RCC 7860 (cell line): ENCODE measurements at regions not wholly inside any gene's neighbourhood (a gene's known extent, or its start where the extent isn't known, plus 50 kb on each side); places are given as distances from the start of the nearest gene placed in this dataset.
A peak's percentile ranks its signal among the peaks of the same experiment; 100 is the strongest.
"Not testable (repeated sequence)": the region's sequence is repeated elsewhere in the genome, so short reads cannot be mapped to it uniquely, and the experiment has no call there.

Source experiments
- DNase-seq: peaks from one replicate; pipeline ENCODE4 v3.0.0-alpha.2; 2015; ENCODE audit warnings: low spot score
- FAIRE-seq: peaks from 2 replicates; lab custom pipeline; 2012; peaks lifted over from hg19 to GRCh38; lab: Jason Lieb, UNC

DNA sequence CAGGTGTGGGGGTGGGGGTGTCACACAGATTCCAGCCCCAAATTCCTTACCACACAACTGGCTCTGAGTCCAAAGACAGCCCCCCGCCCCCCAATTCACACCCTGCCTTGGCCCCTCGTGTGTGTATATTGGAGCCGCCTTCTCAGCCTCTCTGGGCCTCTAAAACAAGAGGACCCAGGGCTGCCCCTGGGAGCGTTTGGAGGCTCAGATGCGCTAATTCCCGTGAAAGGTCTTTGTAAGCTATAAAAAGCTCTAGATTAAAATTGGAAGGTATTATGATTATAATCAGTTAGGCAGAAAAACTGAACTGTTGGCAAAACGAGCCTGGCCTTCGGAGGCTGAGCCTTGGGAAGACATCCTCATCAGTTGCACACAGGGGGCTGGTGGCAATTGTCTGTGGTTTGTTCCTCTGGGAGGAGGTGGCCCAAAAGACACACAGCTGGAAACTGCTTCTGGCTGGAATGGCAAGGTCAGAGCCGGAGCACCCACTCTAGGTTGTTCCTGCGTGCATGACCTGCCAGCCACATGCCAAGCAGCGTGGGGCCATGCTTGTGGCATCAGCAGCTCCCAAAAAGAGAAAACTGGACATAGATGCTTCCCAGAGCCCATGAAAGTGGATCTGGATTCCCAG lies 118.5 kb downstream of the PHETA1 start:
- DNase-seq (no peak), FAIRE-seq (no peak)

DNA sequence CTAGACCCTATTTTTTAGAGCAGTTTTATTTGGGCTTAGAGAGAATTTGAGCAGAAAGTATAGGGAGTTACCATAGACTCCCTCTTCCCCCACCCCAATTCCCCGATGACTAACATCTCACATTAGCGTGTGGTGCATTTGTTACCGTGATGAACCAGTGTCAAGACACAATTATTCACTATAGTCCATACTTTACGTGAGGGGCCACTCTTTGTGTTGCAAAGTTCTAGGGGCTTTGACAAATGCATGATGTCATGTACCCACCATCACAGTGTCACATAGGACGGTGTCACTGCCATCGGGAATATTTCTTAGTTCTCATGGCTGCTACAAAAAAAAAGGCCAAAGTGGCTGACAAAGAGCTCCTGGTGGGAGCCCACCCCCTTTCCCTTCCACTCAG lies 119.1 kb downstream of the PHETA1 start:
- no peak for FAIRE-seq
- DNase-seq, result no peak

DNA sequence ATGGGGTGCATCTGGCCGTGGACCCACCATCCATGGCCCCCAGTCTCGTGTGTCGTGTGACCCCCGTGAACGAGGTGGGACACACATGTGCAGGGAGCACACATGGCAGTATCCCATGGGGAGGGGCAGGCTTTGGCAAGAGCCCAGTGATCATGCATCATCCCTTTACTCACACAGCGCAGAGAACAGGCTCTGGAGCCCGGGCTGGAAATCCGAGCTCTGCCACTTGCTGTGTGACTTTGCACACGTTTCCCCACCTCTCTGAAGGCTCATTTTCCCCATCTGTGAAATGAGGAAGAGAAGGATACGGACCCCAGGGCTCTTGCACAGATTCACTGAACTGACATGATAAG lies 119.9 kb downstream of the PHETA1 start:
- DNase-seq (no peak), FAIRE-seq (no peak)

GRCh38 chr12:111248236-111249017 lies 120.5 kb downstream of the PHETA1 start:
- peak; percentile 6 for DNase-seq
- no peak for FAIRE-seq

- DNase-seq, result no peak
- FAIRE-seq, result no peak
These were observed 121.7 kb downstream of the PHETA1 start for GRCh38 chr12:111247083-111247783.

DNA sequence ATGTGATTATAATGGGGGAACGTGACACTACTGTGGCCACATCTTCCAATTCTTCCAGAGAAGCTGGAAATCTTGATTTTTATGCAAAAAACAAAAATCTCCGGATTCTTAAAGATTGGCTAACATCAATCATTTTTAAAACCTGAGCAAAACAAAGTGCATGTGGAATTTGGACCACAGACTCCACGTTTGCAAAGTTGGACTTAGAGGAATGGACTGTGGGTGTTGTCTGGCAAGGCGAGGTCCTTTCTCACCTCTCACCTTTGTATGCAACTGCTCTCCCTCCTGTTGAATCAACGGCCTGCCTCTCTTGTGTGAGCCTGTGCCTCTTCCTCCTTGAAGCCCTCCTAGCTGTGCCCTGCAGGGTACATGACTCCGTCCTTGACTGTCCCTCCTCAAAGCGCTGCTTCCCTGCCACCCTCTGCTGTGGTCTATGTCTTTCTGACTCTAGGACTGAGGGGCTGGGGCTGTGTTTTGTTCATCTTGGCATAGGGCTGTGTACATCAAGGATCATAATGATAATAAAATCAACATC lies 122.4 kb downstream of the PHETA1 start:
- FAIRE-seq (no peak), DNase-seq (no peak)

- DNase-seq, result no peak
- FAIRE-seq, result no peak
These were observed 123.0 kb downstream of the PHETA1 start for GRCh38 chr12:111245701-111246476.

GRCh38 chr12:111244673-111245072 lies 124.2 kb downstream of the PHETA1 start:
- no peak for DNase-seq
- FAIRE-seq, result no peak

- not testable (repeated sequence) for DNase-seq, FAIRE-seq
These were observed 126.1 kb downstream of the PHETA1 start for GRCh38 chr12:111242817-111243216.

DNA sequence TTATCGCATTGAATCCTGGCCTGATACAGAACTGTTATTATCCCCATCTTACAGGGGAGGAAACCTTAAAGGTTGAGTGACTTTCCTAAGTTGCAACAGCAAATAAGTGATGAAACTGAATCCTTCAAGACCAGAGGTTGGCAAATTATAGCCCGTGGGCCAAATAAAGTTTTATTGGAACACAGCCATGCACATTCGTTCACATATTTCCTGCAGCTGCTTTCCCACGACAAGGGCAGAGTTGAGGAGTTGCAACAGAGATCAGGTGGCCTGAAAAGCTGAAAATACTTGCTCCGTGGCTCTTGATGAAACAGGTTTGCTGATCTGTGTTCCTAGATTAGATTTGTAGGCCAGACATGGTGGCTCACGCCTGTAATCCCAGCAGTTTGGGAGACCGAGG lies 126.7 kb downstream of the PHETA1 start:
- DNase-seq, result no peak
- no peak for FAIRE-seq

DNA sequence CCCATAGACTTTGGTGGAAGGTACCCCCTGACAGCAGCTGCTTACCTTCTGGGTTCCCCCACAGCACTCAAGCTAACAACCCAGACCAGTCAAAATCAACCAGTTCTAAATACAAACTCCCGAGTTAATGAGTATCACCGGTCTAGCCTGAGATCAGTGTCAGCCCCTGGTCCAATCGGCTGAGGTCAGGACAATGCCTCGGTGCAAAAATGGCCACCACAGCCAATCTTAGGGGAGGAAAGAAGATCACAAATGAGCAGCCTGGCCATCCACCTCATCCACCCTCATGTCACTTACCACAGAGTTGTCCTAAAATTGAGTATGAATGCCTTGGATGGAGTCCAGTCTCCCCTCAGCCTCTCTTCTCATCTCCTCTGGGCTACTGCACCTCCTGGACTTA lies 128.5 kb downstream of the PHETA1 start:
- DNase-seq, result no peak
- no peak for FAIRE-seq

GRCh38 chr12:111239235-111239634 lies 129.7 kb downstream of the PHETA1 start:
- FAIRE-seq, result no peak

GRCh38 chr12:111238075-111238734 lies 130.7 kb downstream of the PHETA1 start:
- FAIRE-seq, result no peak

More at GRCh38 chr12:111239235-111239634, 129.7 kb downstream of the PHETA1 start:
- no peak for DNase-seq

DNA sequence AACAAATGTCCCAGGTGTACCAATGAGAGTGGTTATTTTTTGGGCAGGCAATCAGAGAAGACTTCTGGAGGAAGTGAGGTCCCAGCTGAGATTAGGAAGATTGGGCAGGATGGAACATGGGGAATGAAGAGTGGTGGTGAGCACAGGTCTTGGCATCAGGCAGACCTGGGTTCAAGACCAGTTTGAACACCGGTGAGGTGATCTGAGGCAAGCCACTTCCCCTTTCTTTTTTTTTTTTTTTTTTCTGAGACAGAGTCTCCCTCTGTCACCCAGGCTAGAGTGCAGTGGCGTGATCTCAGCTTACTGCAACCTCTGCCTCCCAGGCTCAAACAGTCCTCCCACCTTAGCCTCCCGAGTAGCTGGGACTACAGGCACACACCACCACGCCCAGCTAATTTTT lies 134.4 kb downstream of the PHETA1 start:
- not testable (repeated sequence) for DNase-seq, FAIRE-seq

More at GRCh38 chr12:111238075-111238734, 130.7 kb downstream of the PHETA1 start:
- no peak for DNase-seq

GRCh38 chr12:111233786-111234185 lies 135.1 kb downstream of the PHETA1 start:
- FAIRE-seq, result no peak

DNA sequence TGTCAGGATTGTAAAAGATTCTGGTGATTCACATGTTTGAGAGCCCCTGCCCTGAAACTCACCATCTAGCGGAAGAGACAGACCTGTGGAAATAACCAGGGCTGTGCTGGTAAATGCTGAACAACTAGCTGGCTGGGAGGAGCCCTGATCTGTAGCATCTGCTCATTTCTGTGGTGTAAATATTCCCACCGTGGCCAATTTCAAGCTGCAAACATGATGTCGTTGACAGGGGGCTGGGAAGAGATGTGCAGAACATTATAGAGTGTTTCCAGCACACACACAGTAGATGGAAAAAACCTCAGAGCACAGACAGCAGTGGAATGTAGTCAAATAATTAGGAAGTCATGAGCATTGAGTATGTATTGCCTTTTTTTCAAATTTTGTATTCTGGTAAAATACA lies 138.2 kb downstream of the PHETA1 start:
- DNase-seq (no peak), FAIRE-seq (no peak)

More at GRCh38 chr12:111233786-111234185, 135.1 kb downstream of the PHETA1 start:
- no peak for DNase-seq

- DNase-seq, result no peak
- FAIRE-seq, result no peak
These were observed 139.8 kb downstream of the PHETA1 start for GRCh38 chr12:111228916-111229666.

GRCh38 chr12:111227476-111228420 lies 141.1 kb downstream of the PHETA1 start:
- FAIRE-seq (no peak), DNase-seq (no peak)
